BE2C (cell line): ENCODE measurements at regions not wholly inside any gene's neighbourhood (a gene's known extent, or its start where the extent isn't known, plus 50 kb on each side); places are given as distances from the start of the nearest gene placed in this dataset.

Experiments used
- DNase-seq: peaks from one replicate; pipeline ENCODE4 v3.0.0-alpha.2; 2020
- H3K27me3 ChIP-seq: fragments of 250-450 bp; sonication (Bioruptor Pico); 2 replicates; pipeline ENCODE4 v1.5.1; 2020; ENCODE audit warnings: mild to moderate bottlenecking
- H3K36me3 ChIP-seq: fragments of 250-450 bp; sonication (Bioruptor Pico); 2 replicates; pipeline ENCODE4 v1.5.1; 2020; ENCODE audit warnings: mild to moderate bottlenecking
- H3K4me1 ChIP-seq: fragments of 250-450 bp; sonication (Bioruptor Pico); 2 replicates; pipeline ENCODE4 v1.5.1; 2020
- H3K4me3 ChIP-seq: 2 replicates; pipeline ENCODE4 v1.5.1; 2011; ENCODE audit warnings: low read depth, low read length
- H3K9me3 ChIP-seq: fragments of 250-450 bp; sonication (Bioruptor Pico); 2 replicates; pipeline ENCODE4 v1.5.1; 2020
- CTCF ChIP-seq: IDR thresholded peaks from 2 replicates; pipeline ENCODE4 v1.5.1; 2012; ENCODE audit warnings: mild to moderate bottlenecking, low read depth, low read length

GRCh38 chr4:62709618-62710252, 1509.6 kb downstream of the ADGRL3 start:
- Histone ChIP-seq H3K36me3 (no peaks in the 10 kb centered on the region; the same call in 1 of the 2 replicates), H3K27me3 (no peaks in the 10 kb centered on the region), H3K9me3 (no peaks in the 10 kb centered on the region), H3K4me1 (no peaks in the 10 kb centered on the region; the same call in 1 of the 2 replicates), H3K4me3 (peak overlapping the region; percentile 45)
- DNase-seq, result no peak
- TF ChIP-seq CTCF, result peak; percentile 65

GRCh38 chr4:62706423-62706822, 1506.3 kb downstream of the ADGRL3 start:
- no peaks in the 10 kb centered on the region; the same call in 1 of the 2 replicates for H3K4me1 ChIP-seq

GRCh38 chr4:62683799-62684566, 1483.9 kb downstream of the ADGRL3 start:
- H3K27me3 ChIP-seq, result no peaks in the 10 kb centered on the region
- H3K36me3 ChIP-seq, result no peaks in the 10 kb centered on the region
- no peak overlapping the region for H3K4me3 ChIP-seq
- no peak for DNase-seq
- H3K9me3 ChIP-seq, result no peaks in the 10 kb centered on the region
- no peaks in the 10 kb centered on the region for H3K4me1 ChIP-seq
- no peak for TF ChIP-seq CTCF

More at GRCh38 chr4:62706423-62706822, 1506.3 kb downstream of the ADGRL3 start:
- no peaks in the 10 kb centered on the region; the same call in 1 of the 2 replicates for H3K36me3 ChIP-seq
- TF ChIP-seq CTCF, result no peak
- H3K4me3 ChIP-seq, result no peak overlapping the region
- DNase-seq, result no peak
- no peaks in the 10 kb centered on the region for H3K27me3 ChIP-seq
- no peaks in the 10 kb centered on the region for H3K9me3 ChIP-seq

GRCh38 chr4:62676962-62677361, 1476.8 kb downstream of the ADGRL3 start:
- Histone ChIP-seq H3K27me3 (no peaks in the 10 kb centered on the region), H3K36me3 (no peaks in the 10 kb centered on the region), H3K9me3 (no peaks in the 10 kb centered on the region), H3K4me1 (no peaks in the 10 kb centered on the region), H3K4me3 (no peak overlapping the region)
- TF ChIP-seq CTCF, result no peak
- DNase-seq, result no peak

GRCh38 chr4:62670514-62670913, 1470.4 kb downstream of the ADGRL3 start:
- DNase-seq, result peak; percentile 8
- no peaks in the 10 kb centered on the region for H3K36me3 ChIP-seq
- H3K4me1 ChIP-seq, result no peaks in the 10 kb centered on the region; the same call in 1 of the 2 replicates
- no peak for TF ChIP-seq CTCF
- no peaks in the 10 kb centered on the region for H3K9me3 ChIP-seq
- H3K4me3 ChIP-seq, result no peak overlapping the region
- H3K27me3 ChIP-seq, result no peaks in the 10 kb centered on the region

- TF ChIP-seq CTCF, result no peak
- no peaks in the 10 kb centered on the region for H3K4me1 ChIP-seq
- DNase-seq, result no peak
- H3K4me3 ChIP-seq, result no peak overlapping the region
- no peaks in the 10 kb centered on the region for H3K36me3 ChIP-seq
- H3K9me3 ChIP-seq, result no peaks in the 10 kb centered on the region
- no peaks in the 10 kb centered on the region for H3K27me3 ChIP-seq
Observed at GRCh38 chr4:62661821-62662220, 1461.7 kb downstream of the ADGRL3 start.
